ENCODE measurements at regions not wholly inside any gene's neighbourhood (a gene's known extent, or its start where the extent isn't known, plus 50 kb on each side); places are given as distances from the start of the nearest gene placed in this dataset.

DNA sequence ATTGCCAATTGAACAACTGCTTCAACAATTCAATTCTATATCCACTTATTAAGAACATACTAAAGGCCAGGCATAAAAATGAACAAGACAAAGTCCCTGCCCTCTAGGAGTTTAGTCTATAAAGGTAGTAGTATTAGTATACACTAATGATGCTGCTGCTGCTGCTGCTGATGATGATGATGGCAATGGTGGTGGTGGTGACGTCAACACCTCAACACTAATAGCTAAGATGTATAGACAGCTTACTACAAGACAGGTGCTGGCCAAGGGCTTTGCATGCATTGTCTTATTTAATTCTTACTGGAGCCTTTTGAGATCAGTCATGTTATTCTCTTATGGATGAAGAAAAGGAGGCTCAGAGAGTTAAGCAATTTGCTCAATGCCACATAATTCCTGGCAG lies 164.4 kb upstream of the ASIC2 start:
- TF ChIP-seq, protein P1, sequence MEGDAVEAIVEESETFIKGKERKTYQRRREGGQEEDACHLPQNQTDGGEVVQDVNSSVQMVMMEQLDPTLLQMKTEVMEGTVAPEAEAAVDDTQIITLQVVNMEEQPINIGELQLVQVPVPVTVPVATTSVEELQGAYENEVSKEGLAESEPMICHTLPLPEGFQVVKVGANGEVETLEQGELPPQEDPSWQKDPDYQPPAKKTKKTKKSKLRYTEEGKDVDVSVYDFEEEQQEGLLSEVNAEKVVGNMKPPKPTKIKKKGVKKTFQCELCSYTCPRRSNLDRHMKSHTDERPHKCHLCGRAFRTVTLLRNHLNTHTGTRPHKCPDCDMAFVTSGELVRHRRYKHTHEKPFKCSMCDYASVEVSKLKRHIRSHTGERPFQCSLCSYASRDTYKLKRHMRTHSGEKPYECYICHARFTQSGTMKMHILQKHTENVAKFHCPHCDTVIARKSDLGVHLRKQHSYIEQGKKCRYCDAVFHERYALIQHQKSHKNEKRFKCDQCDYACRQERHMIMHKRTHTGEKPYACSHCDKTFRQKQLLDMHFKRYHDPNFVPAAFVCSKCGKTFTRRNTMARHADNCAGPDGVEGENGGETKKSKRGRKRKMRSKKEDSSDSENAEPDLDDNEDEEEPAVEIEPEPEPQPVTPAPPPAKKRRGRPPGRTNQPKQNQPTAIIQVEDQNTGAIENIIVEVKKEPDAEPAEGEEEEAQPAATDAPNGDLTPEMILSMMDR (IDR thresholded peaks at IDR 0.05), result no peak
- no peak for TF ChIP-seq POLR2A (IDR thresholded peaks at IDR 0.05)

Measured in testis (tissue), 2 donors.